DND-41 (cell line): ENCODE measurements at regions not wholly inside any gene's neighbourhood (a gene's known extent, or its start where the extent isn't known, plus 50 kb on each side); places are given as distances from the start of the nearest gene placed in this dataset.

ENCODE experiments used
- ATAC-seq: fragments of 200-7000 bp; cut with Tn5 transposase; 3 replicates; pipeline ENCODE4 v1.9.1; 2021; ENCODE audit warnings: low read depth; ENCODE audit not compliant: insufficient read depth
- DNase-seq: peaks from one replicate; pipeline ENCODE4 v3.0.0-alpha.2; 2020
- H2AFZ ChIP-seq: 2 replicates; pipeline ENCODE4 v1.6.0; 2012; ENCODE audit warnings: low read depth, low read length
- H3K27ac ChIP-seq: 2 replicates; pipeline ENCODE4 v1.5.1; 2012; ENCODE audit warnings: low read length, inconsistent platforms
- H3K27me3 ChIP-seq: fragments of 200-600 bp; sonication (generic); 2 replicates; pipeline ENCODE4 v1.6.0; 2012; ENCODE audit warnings: low read length, mild to moderate bottlenecking, inconsistent platforms; ENCODE audit not compliant: insufficient read depth, poor library complexity
- H3K36me3 ChIP-seq: 2 replicates; pipeline ENCODE4 v1.5.1; 2012; ENCODE audit warnings: low read length, inconsistent platforms; ENCODE audit not compliant: insufficient read depth
- H3K4me1 ChIP-seq: 2 replicates; pipeline ENCODE4 v1.5.1; 2012; ENCODE audit warnings: mild to moderate bottlenecking, low read length; ENCODE audit not compliant: insufficient read depth
- H3K4me2 ChIP-seq: 2 replicates; pipeline ENCODE4 v1.6.0; 2012; ENCODE audit warnings: mild to moderate bottlenecking, moderate library complexity, low read length, inconsistent platforms; ENCODE audit not compliant: insufficient read depth
- H3K4me3 ChIP-seq, 2 experiments: fragments of 200-600 bp in 1 of 2; shearing (Covaris generic) in 1 of 2; 2 replicates each; pipeline ENCODE4 v1.5.1; 2012 to 2016; ENCODE audit warnings: inconsistent platforms in 2 of 2, low read length in 2 of 2, mild to moderate bottlenecking in 2 of 2, low read depth in 1 of 2, moderate library complexity in 1 of 2
- H3K79me2 ChIP-seq: 2 replicates; pipeline ENCODE4 v1.6.0; 2012; ENCODE audit warnings: low read length, inconsistent platforms; ENCODE audit not compliant: insufficient read depth
- H3K9ac ChIP-seq: 2 replicates; pipeline ENCODE4 v1.6.0; 2012; ENCODE audit warnings: low read depth, mild to moderate bottlenecking, inconsistent platforms, low read length, moderate library complexity
- H3K9me3 ChIP-seq: 2 replicates; pipeline ENCODE4 v1.5.1; 2012; ENCODE audit warnings: low read length, moderate library complexity, mild to moderate bottlenecking, inconsistent platforms; ENCODE audit not compliant: insufficient read depth, severe bottlenecking
- H4K20me1 ChIP-seq: 2 replicates; pipeline ENCODE4 v1.6.0; 2012; ENCODE audit warnings: low read length; ENCODE audit not compliant: insufficient read depth
- EZH2 ChIP-seq: IDR thresholded peaks from 3 replicates; pipeline ENCODE4 v1.6.1; 2012; ENCODE audit warnings: borderline replicate concordance, low read depth, mild to moderate bottlenecking, moderate library complexity, low read length, inconsistent platforms; ENCODE audit not compliant: severe bottlenecking
- TF ChIP-seq, protein P1 (sequence below): IDR thresholded peaks from 2 replicates; pipeline ENCODE4 v1.5.1; 2012; ENCODE audit warnings: borderline replicate concordance, low read length, moderate library complexity, mild to moderate bottlenecking; ENCODE audit not compliant: poor library complexity, severe bottlenecking; ENCODE audit errors: extremely low read depth

GRCh38 chr3:167113035-167113830 lies 266.9 kb downstream of the ZBBX start:
- no peak for ATAC-seq
- H3K4me2 ChIP-seq, result no peak overlapping the region

DNA sequence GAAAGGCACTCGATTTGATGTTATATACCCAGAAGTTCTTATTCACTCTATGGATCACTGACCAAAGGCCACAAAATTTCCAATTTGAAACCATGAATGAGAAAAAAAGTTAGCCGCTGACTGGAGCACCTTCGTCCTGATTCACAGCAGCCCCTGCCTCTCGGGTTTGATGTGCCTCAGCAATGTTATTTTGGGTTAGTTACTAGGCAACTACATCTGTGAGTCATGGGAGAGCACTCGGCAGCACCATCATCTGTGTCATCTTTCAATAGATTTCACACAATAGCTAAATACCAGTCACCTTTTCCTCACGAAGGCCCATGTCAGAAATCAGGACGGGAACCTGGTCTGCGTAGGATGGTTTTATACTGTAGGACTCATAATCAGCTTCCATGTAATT lies 269.2 kb downstream of the ZBBX start:
- no peaks in the 10 kb centered on the region for H3K27me3 ChIP-seq
- no peak overlapping the region for H3K4me3 ChIP-seq
- no peaks in the 10 kb centered on the region for H3K36me3 ChIP-seq
- H3K4me1 ChIP-seq, result no peaks in the 10 kb centered on the region
- DNase-seq, result no peak
- H3K79me2 ChIP-seq, result no peaks in the 10 kb centered on the region
- no peaks in the 10 kb centered on the region for H3K9me3 ChIP-seq
- no peak overlapping the region for H2AFZ ChIP-seq
- H4K20me1 ChIP-seq, result no peaks in the 10 kb centered on the region
- ATAC-seq, result no peak
- no peak overlapping the region for H3K27ac ChIP-seq
- no peak overlapping the region for H3K4me2 ChIP-seq
- no peak overlapping the region for H3K9ac ChIP-seq
- no peak for TF ChIP-seq EZH2
- TF ChIP-seq, protein P1, sequence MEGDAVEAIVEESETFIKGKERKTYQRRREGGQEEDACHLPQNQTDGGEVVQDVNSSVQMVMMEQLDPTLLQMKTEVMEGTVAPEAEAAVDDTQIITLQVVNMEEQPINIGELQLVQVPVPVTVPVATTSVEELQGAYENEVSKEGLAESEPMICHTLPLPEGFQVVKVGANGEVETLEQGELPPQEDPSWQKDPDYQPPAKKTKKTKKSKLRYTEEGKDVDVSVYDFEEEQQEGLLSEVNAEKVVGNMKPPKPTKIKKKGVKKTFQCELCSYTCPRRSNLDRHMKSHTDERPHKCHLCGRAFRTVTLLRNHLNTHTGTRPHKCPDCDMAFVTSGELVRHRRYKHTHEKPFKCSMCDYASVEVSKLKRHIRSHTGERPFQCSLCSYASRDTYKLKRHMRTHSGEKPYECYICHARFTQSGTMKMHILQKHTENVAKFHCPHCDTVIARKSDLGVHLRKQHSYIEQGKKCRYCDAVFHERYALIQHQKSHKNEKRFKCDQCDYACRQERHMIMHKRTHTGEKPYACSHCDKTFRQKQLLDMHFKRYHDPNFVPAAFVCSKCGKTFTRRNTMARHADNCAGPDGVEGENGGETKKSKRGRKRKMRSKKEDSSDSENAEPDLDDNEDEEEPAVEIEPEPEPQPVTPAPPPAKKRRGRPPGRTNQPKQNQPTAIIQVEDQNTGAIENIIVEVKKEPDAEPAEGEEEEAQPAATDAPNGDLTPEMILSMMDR, result no peak

More at GRCh38 chr3:167113035-167113830, 266.9 kb downstream of the ZBBX start:
- Histone ChIP-seq H2AFZ (no peak overlapping the region), H3K27me3 (no peaks in the 10 kb centered on the region), H3K4me1 (no peaks in the 10 kb centered on the region), H4K20me1 (no peaks in the 10 kb centered on the region), H3K9me3 (no peaks in the 10 kb centered on the region), H3K27ac (no peak overlapping the region), H3K9ac (no peak overlapping the region), H3K36me3 (no peaks in the 10 kb centered on the region), H3K4me3 (no peak overlapping the region), H3K79me2 (no peaks in the 10 kb centered on the region)
- no peak for DNase-seq
- TF ChIP-seq EZH2, result no peak
- TF ChIP-seq, protein P1, result no peak

- Histone ChIP-seq H3K4me3 (no peak overlapping the region), H3K79me2 (no peaks in the 10 kb centered on the region), H4K20me1 (no peaks in the 10 kb centered on the region), H3K27me3 (no peaks in the 10 kb centered on the region), H3K4me2 (no peak overlapping the region), H2AFZ (no peak overlapping the region), H3K9me3 (no peaks in the 10 kb centered on the region), H3K9ac (no peak overlapping the region), H3K4me1 (no peaks in the 10 kb centered on the region), H3K27ac (no peak overlapping the region), H3K36me3 (no peaks in the 10 kb centered on the region)
- ATAC-seq (no peak), DNase-seq (no peak)
- TF ChIP-seq, protein P1, result no peak
- TF ChIP-seq EZH2, result no peak
Measured at GRCh38 chr3:167109746-167110145, 270.4 kb downstream of the ZBBX start.
